ENCODE measurements at regions not wholly inside any gene's neighbourhood (a gene's known extent, or its start where the extent isn't known, plus 50 kb on each side); places are given as distances from the start of the nearest gene placed in this dataset.

GRCh38 chr9:6090277-6091210 lies 75.1 kb upstream of the RANBP6 start:
- Histone ChIP-seq H3K4me2 (ENCODE audit: low read length) (no peak overlapping the region), H3K79me2 (replicated peaks; ENCODE audit: insufficient read depth, low read length) (no peaks in the 10 kb centered on the region), H4K20me1 (ENCODE audit: insufficient read depth) (no peaks in the 10 kb centered on the region), H3F3A (ENCODE audit: insufficient read depth, low read length, poor library complexity, severe bottlenecking) (no peaks in the 10 kb centered on the region), H3K4me3 (ENCODE audit: low read length) (no peak overlapping the region), H3K36me3 (ENCODE audit: insufficient read depth, low read length) (no peaks in the 10 kb centered on the region), H3K27me3 (ENCODE audit: insufficient read depth, low read depth, low read length) (no peaks in the 10 kb centered on the region), H3K27ac (ENCODE audit: low read length) (no peak overlapping the region), H3K9ac (ENCODE audit: low read length) (no peak overlapping the region), H3K9me2 (ENCODE audit: insufficient read depth, low read length) (no peaks in the 10 kb centered on the region), H2AFZ (ENCODE audit: low read depth, low read length) (no peak overlapping the region), H3K9me3 (ENCODE audit: low read length) (no peaks in the 10 kb centered on the region)
- TF ChIP-seq TAF1 (IDR thresholded peaks at IDR 0.05; ENCODE audit: low read depth) = no peak
- TF ChIP-seq RAD21 (conservative IDR thresholded peaks at IDR 0.05) = no peak
- TF ChIP-seq MXI1 (conservative IDR thresholded peaks at IDR 0.05; ENCODE audit: poor library complexity, severe bottlenecking) = no peak
- TF ChIP-seq EP300 (conservative IDR thresholded peaks at IDR 0.05; ENCODE audit: poor library complexity, severe bottlenecking) = no peak
- no peak for TF ChIP-seq EZH2 (IDR thresholded peaks at IDR 0.05; ENCODE audit: borderline replicate concordance, insufficient read depth, low read length, poor library complexity, severe bottlenecking)
- TF ChIP-seq CTCF (IDR thresholded peaks at IDR 0.05; ENCODE audit: poor library complexity, severe bottlenecking) = no peak
- no peak for TF ChIP-seq POLR2AphosphoS5 (IDR thresholded peaks at IDR 0.05)
- TF ChIP-seq, protein P1, sequence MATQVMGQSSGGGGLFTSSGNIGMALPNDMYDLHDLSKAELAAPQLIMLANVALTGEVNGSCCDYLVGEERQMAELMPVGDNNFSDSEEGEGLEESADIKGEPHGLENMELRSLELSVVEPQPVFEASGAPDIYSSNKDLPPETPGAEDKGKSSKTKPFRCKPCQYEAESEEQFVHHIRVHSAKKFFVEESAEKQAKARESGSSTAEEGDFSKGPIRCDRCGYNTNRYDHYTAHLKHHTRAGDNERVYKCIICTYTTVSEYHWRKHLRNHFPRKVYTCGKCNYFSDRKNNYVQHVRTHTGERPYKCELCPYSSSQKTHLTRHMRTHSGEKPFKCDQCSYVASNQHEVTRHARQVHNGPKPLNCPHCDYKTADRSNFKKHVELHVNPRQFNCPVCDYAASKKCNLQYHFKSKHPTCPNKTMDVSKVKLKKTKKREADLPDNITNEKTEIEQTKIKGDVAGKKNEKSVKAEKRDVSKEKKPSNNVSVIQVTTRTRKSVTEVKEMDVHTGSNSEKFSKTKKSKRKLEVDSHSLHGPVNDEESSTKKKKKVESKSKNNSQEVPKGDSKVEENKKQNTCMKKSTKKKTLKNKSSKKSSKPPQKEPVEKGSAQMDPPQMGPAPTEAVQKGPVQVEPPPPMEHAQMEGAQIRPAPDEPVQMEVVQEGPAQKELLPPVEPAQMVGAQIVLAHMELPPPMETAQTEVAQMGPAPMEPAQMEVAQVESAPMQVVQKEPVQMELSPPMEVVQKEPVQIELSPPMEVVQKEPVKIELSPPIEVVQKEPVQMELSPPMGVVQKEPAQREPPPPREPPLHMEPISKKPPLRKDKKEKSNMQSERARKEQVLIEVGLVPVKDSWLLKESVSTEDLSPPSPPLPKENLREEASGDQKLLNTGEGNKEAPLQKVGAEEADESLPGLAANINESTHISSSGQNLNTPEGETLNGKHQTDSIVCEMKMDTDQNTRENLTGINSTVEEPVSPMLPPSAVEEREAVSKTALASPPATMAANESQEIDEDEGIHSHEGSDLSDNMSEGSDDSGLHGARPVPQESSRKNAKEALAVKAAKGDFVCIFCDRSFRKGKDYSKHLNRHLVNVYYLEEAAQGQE (IDR thresholded peaks at IDR 0.05; ENCODE audit: borderline replicate concordance) = no peak
- TF ChIP-seq SMC3 (conservative IDR thresholded peaks at IDR 0.05; ENCODE audit: poor library complexity) = no peak

DNA sequence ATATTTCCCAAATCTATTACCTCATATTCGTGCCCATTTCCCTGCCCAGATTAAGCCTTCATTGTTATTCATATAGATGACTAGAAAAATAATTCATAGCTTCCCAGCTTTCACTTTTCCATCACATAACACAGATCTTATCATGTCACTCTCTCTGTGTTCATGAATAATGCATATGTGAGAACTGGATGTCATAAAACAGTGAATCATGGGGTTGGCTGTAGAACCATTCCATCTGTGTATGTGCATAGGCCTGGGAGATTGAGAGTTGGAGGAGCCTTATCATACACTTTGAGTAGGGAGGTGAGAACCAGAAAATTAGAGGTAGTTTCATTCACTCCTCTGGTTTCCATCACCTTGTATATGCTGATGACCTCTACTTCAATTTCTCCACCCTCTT lies 73.9 kb upstream of the RANBP6 start:
- H3K9me2 ChIP-seq (ENCODE audit: insufficient read depth, low read length) = no peaks in the 10 kb centered on the region
- no peaks in the 10 kb centered on the region for H3K27me3 ChIP-seq (ENCODE audit: insufficient read depth, low read depth, low read length)
- no peak overlapping the region for H3K27ac ChIP-seq (ENCODE audit: low read length)
- no peaks in the 10 kb centered on the region for H4K20me1 ChIP-seq (ENCODE audit: insufficient read depth)
- H3K4me2 ChIP-seq (ENCODE audit: low read length) = no peak overlapping the region
- H3F3A ChIP-seq (ENCODE audit: insufficient read depth, low read length, poor library complexity, severe bottlenecking) = no peaks in the 10 kb centered on the region
- no peaks in the 10 kb centered on the region for H3K36me3 ChIP-seq (ENCODE audit: insufficient read depth, low read length)
- H2AFZ ChIP-seq (ENCODE audit: low read depth, low read length) = no peak overlapping the region
- no peaks in the 10 kb centered on the region for H3K79me2 ChIP-seq (replicated peaks; ENCODE audit: insufficient read depth, low read length)
- TF ChIP-seq EP300 (conservative IDR thresholded peaks at IDR 0.05; ENCODE audit: poor library complexity, severe bottlenecking) (no peak), RAD21 (conservative IDR thresholded peaks at IDR 0.05) (no peak)
- H3K9ac ChIP-seq (ENCODE audit: low read length) = no peak overlapping the region
- H3K4me3 ChIP-seq (ENCODE audit: low read length) = no peak overlapping the region
- H3K9me3 ChIP-seq (ENCODE audit: low read length) = no peaks in the 10 kb centered on the region
